Caco-2 (cell line): ENCODE measurements at regions not wholly inside any gene's neighbourhood (a gene's known extent, or its start where the extent isn't known, plus 50 kb on each side); places are given as distances from the start of the nearest gene placed in this dataset.

Experiments used
- BruUV-seq: library from RNA; stranded (reverse); fragments of 400-500 nt; replicated peaks from 2 replicates; lab custom pipeline; 2021; lab: Mats Ljungman, UMichigan
- CTCF ChIA-PET: fragments of 300-600 bp; sonication (Branson Sonifier 250); formaldehyde crosslinking; loops from one replicate; lab custom pipeline; 2022; ENCODE audit warnings: antibody characterized with exemption; lab: Charles Lee
- POLR2A ChIA-PET: fragments of 300-600 bp; sonication (Branson Sonifier 250); formaldehyde crosslinking; loops from one replicate; lab custom pipeline; 2022; ENCODE audit warnings: antibody characterized with exemption; lab: Charles Lee
- DNase-seq, 2 experiments: peaks; one replicate each; pipeline versions ENCODE4 v3.0.0 to v3.0.0-alpha.2; 2020 to 2022
- H3K27me3 ChIP-seq: replicated peaks from 2 replicates; pipeline ENCODE4 v1.6.0; 2011; ENCODE audit warnings: low read length; ENCODE audit not compliant: control insufficient read depth, insufficient read depth
- H3K36me3 ChIP-seq: 2 replicates; pipeline ENCODE4 v1.5.1; 2011; ENCODE audit warnings: low read length; ENCODE audit not compliant: control insufficient read depth, insufficient read depth
- H3K4me1 ChIP-seq: fragments of 250-450 bp; sonication (Bioruptor Pico); 2 replicates; pipeline ENCODE4 v1.5.1; 2020; ENCODE audit warnings: mild to moderate bottlenecking
- H3K4me3 ChIP-seq: 2 replicates; pipeline ENCODE4 v1.5.1; 2011; ENCODE audit warnings: low read depth, mild to moderate bottlenecking, control low read depth, low read length
- H3K9me3 ChIP-seq: fragments of 250-450 bp; sonication (Bioruptor Pico); 2 replicates; pipeline ENCODE4 v1.5.1; 2020; ENCODE audit warnings: mild to moderate bottlenecking, moderate library complexity
- H3K27ac Mint-ChIP-seq: one replicate; pipeline ENCODE4 v1.8.0; 2022; ENCODE audit warnings: mixed read lengths; ENCODE audit not compliant: unreplicated experiment
- H3K27me3 Mint-ChIP-seq: one replicate; pipeline ENCODE4 v1.8.0; 2022; ENCODE audit warnings: mixed read lengths; ENCODE audit not compliant: insufficient read depth, unreplicated experiment
- H3K36me3 Mint-ChIP-seq: one replicate; pipeline ENCODE4 v1.8.0; 2022; ENCODE audit warnings: mild to moderate bottlenecking, mixed read lengths; ENCODE audit not compliant: insufficient read depth, unreplicated experiment
- H3K4me1 Mint-ChIP-seq: one replicate; pipeline ENCODE4 v1.8.0; 2022; ENCODE audit warnings: low read depth, mixed read lengths; ENCODE audit not compliant: unreplicated experiment
- H3K4me3 Mint-ChIP-seq: one replicate; pipeline ENCODE4 v1.8.0; 2022; ENCODE audit warnings: mild to moderate bottlenecking, moderate library complexity, mixed read lengths; ENCODE audit not compliant: unreplicated experiment
- H3K9me3 Mint-ChIP-seq: one replicate; pipeline ENCODE4 v1.8.0; 2022; ENCODE audit warnings: mixed read lengths; ENCODE audit not compliant: unreplicated experiment
- CTCF ChIP-seq, 2 experiments: fragments of 200-600 bp in 1 of 2; IDR thresholded peaks; 1 replicate in 1 of 2; 2 replicates in 1 of 2; pipeline versions ENCODE4 v1.5.1 to v1.8.0; 2011 to 2022; ENCODE audit warnings: antibody characterized with exemption in 1 of 2, control low read depth in 1 of 2, inconsistent platforms in 1 of 2, low read depth in 1 of 2, low read length in 1 of 2, mild to moderate bottlenecking in 1 of 2, moderate library complexity in 1 of 2; ENCODE audit not compliant: insufficient read depth in 1 of 2, severe bottlenecking in 1 of 2, unreplicated experiment in 1 of 2
- intact Hi-C: fragments of 100-400 bp; cut with micrococcal nuclease; formaldehyde crosslinking; loops from one replicate; pipeline ENCODE4 v1.10.0; 2022; ENCODE audit not compliant: unreplicated experiment

GRCh38 chr2:12027136-12027535 lies 280.7 kb downstream of the LPIN1 start:
- no peak for TF ChIP-seq CTCF (IDR thresholded peaks at IDR 0.05; ENCODE audit: insufficient read depth in 1 of 2, low read depth in 1 of 2, low read length in 1 of 2, severe bottlenecking in 1 of 2, unreplicated experiment in 1 of 2)
- H3K9me3 ChIP-seq = no peaks in the 10 kb centered on the region
- no peaks in the 10 kb centered on the region for H3K4me1 ChIP-seq
- H3K4me3 ChIP-seq = no peak overlapping the region
- POLR2A ChIA-PET = no interaction called here
- intact Hi-C loops = no loop called here
- no peaks in the 10 kb centered on the region for H3K36me3 ChIP-seq
- Mint-ChIP-seq H3K27me3 (peaks cover 4% of the 10 kb centered on the region), H3K4me3 (no peak overlapping the region), H3K9me3 (peaks cover 7% of the 10 kb centered on the region), H3K4me1 (no peaks in the 10 kb centered on the region), H3K27ac (no peak overlapping the region), H3K36me3 (no peaks in the 10 kb centered on the region)
- CTCF ChIA-PET = no interaction called here
- H3K27me3 ChIP-seq = no peaks in the 10 kb centered on the region
- no TSS peak for BruUV-seq
- DNase-seq = no peak

- BruUV-seq = no TSS peak
- CTCF ChIA-PET = no interaction called here
Measured at GRCh38 chr2:12031866-12032265, 285.4 kb downstream of the LPIN1 start.

GRCh38 chr2:12032398-12032797 lies 286.0 kb downstream of the LPIN1 start:
- Histone ChIP-seq H3K4me3 (no peak overlapping the region), H3K9me3 (no peaks in the 10 kb centered on the region), H3K36me3 (no peaks in the 10 kb centered on the region), H3K4me1 (no peaks in the 10 kb centered on the region), H3K27me3 (no peaks in the 10 kb centered on the region)
- no peak for TF ChIP-seq CTCF (IDR thresholded peaks at IDR 0.05; ENCODE audit: insufficient read depth in 1 of 2, low read depth in 1 of 2, low read length in 1 of 2, severe bottlenecking in 1 of 2, unreplicated experiment in 1 of 2)
- Mint-ChIP-seq H3K27ac (no peak overlapping the region), H3K4me1 (peaks cover 6% of the 10 kb centered on the region), H3K27me3 (no peaks in the 10 kb centered on the region), H3K4me3 (no peak overlapping the region), H3K9me3 (no peaks in the 10 kb centered on the region), H3K36me3 (no peaks in the 10 kb centered on the region)
- ChIA-PET POLR2A (no interaction called here), CTCF (no interaction called here)
- no peak for DNase-seq
- BruUV-seq = no TSS peak
- intact Hi-C loops = no loop called here

More at GRCh38 chr2:12031866-12032265, 285.4 kb downstream of the LPIN1 start:
- no peak for DNase-seq
- Histone ChIP-seq H3K9me3 (no peaks in the 10 kb centered on the region), H3K36me3 (no peaks in the 10 kb centered on the region), H3K4me1 (no peaks in the 10 kb centered on the region), H3K27me3 (no peaks in the 10 kb centered on the region), H3K4me3 (no peak overlapping the region)
- no peak for TF ChIP-seq CTCF (IDR thresholded peaks at IDR 0.05; ENCODE audit: insufficient read depth in 1 of 2, low read depth in 1 of 2, low read length in 1 of 2, severe bottlenecking in 1 of 2, unreplicated experiment in 1 of 2)
- H3K4me3 Mint-ChIP-seq = no peak overlapping the region
- H3K27ac Mint-ChIP-seq = no peak overlapping the region
- H3K4me1 Mint-ChIP-seq = peaks cover 6% of the 10 kb centered on the region
- H3K27me3 Mint-ChIP-seq = no peaks in the 10 kb centered on the region
- H3K9me3 Mint-ChIP-seq = no peaks in the 10 kb centered on the region
- H3K36me3 Mint-ChIP-seq = no peaks in the 10 kb centered on the region
- intact Hi-C loops = no loop called here
- POLR2A ChIA-PET = no interaction called here
